Esophagus muscularis mucosa (tissue), 3 donors: ENCODE measurements at regions not wholly inside any gene's neighbourhood (a gene's known extent, or its start where the extent isn't known, plus 50 kb on each side); places are given as distances from the start of the nearest gene placed in this dataset.

Experiments used
- CTCF ChIP-seq, 3 experiments: fragments of 200-600 bp in 2 of 3; fragments of 450-650 bp in 1 of 3; sonication (generic) in 2 of 3; IDR thresholded peaks; one replicate each; pipeline ENCODE4 v1.5.1; 2017 to 2019; ENCODE audit warnings: antibody characterized with exemption in 3 of 3, mild to moderate bottlenecking in 2 of 3, moderate library complexity in 1 of 3
- POLR2A ChIP-seq: fragments of 450-650 bp; IDR thresholded peaks from one replicate; pipeline ENCODE4 v1.6.1; 2017; ENCODE audit warnings: antibody characterized with exemption, moderate library complexity, mild to moderate bottlenecking, low read depth

- no peak for TF ChIP-seq CTCF (IDR thresholded peaks at IDR 0.05)
- TF ChIP-seq POLR2A = no peak
These were observed 464.7 kb upstream of the HNRNPA3 start for GRCh38 chr2:176747928-176748327.
